ENCODE measurements at regions not wholly inside any gene's neighbourhood (a gene's known extent, or its start where the extent isn't known, plus 50 kb on each side); places are given as distances from the start of the nearest gene placed in this dataset.

GRCh38 chr9:78898234-78898633 is 601.3 kb downstream of the PSAT1 start:
- no peak for TF ChIP-seq CTCF (IDR thresholded peaks at IDR 0.05; ENCODE audit: low read depth, low read length)

GRCh38 chr9:78899006-78899405 is 602.1 kb downstream of the PSAT1 start:
- no peak overlapping the region for H3K4me3 ChIP-seq (ENCODE audit: low read depth, low read length)
- TF ChIP-seq CTCF (IDR thresholded peaks at IDR 0.05; ENCODE audit: low read depth, low read length), result no peak

More at GRCh38 chr9:78898234-78898633, 601.3 kb downstream of the PSAT1 start:
- no peak overlapping the region for H3K4me3 ChIP-seq (ENCODE audit: low read depth, low read length)

GRCh38 chr9:78900500-78900899 is 603.6 kb downstream of the PSAT1 start:
- TF ChIP-seq CTCF (IDR thresholded peaks at IDR 0.05; ENCODE audit: low read depth, low read length), result no peak
- no peak overlapping the region for H3K4me3 ChIP-seq (ENCODE audit: low read depth, low read length)

GRCh38 chr9:78902051-78902450 is 605.1 kb downstream of the PSAT1 start:
- TF ChIP-seq CTCF (IDR thresholded peaks at IDR 0.05; ENCODE audit: low read depth, low read length), result no peak
- H3K4me3 ChIP-seq (ENCODE audit: low read depth, low read length), result no peak overlapping the region

- H3K4me3 ChIP-seq (ENCODE audit: low read depth, low read length), result no peak overlapping the region
- no peak for TF ChIP-seq CTCF (IDR thresholded peaks at IDR 0.05; ENCODE audit: low read depth, low read length)
Observed at GRCh38 chr9:78903581-78903980, 606.7 kb downstream of the PSAT1 start.

GRCh38 chr9:78904686-78905085 is 607.8 kb downstream of the PSAT1 start:
- no peak overlapping the region for H3K4me3 ChIP-seq (ENCODE audit: low read depth, low read length)
- no peak for TF ChIP-seq CTCF (IDR thresholded peaks at IDR 0.05; ENCODE audit: low read depth, low read length)

- TF ChIP-seq CTCF (IDR thresholded peaks at IDR 0.05; ENCODE audit: low read depth, low read length), result no peak
- H3K4me3 ChIP-seq (ENCODE audit: low read depth, low read length), result no peak overlapping the region
Observed at GRCh38 chr9:78905387-78905786, 608.5 kb downstream of the PSAT1 start.
